ENCODE measurements at regions not wholly inside any gene's neighbourhood (a gene's known extent, or its start where the extent isn't known, plus 50 kb on each side); places are given as distances from the start of the nearest gene placed in this dataset.

- TF ChIP-seq ZNF891 (CRISPR knock-in tag; IDR thresholded peaks at IDR 0.05) (no peak), ZNF614 (CRISPR knock-in tag; IDR thresholded peaks at IDR 0.05; ENCODE audit: borderline replicate concordance) (no peak), ZIK1 (CRISPR knock-in tag; IDR thresholded peaks at IDR 0.05; ENCODE audit: borderline replicate concordance, low read depth) (no peak), IRF2 (CRISPR knock-in tag; IDR thresholded peaks at IDR 0.05) (no peak), ZNF607 (CRISPR knock-in tag; IDR thresholded peaks at IDR 0.05; ENCODE audit: borderline replicate concordance) (no peak), NFAT5 (CRISPR knock-in tag; IDR thresholded peaks at IDR 0.05) (no peak)
These were observed 1280.2 kb upstream of the C9orf72 start (continued) for GRCh38 chr9:28853477-28853876.

- H3K27ac ChIP-seq (ENCODE audit: extremely low read length, insufficient read depth, low read length) = no peak overlapping the region
- H3K4me1 ChIP-seq (ENCODE audit: insufficient read depth, low read length) = no peaks in the 10 kb centered on the region
- intact Hi-C loops (cut with micrococcal nuclease; ENCODE audit: unreplicated experiment) (no loop called here), in situ Hi-C loops (cut with HindIII; ENCODE audit: extremely low pct_ligation_motif_present, low pct_unique_long_range_greater_than_20kb) (no loop called here)
- H3K79me2 ChIP-seq (ENCODE audit: insufficient read depth, low read length) = no peaks in the 10 kb centered on the region
- H3K9me3 ChIP-seq (ENCODE audit: low read length) = no peaks in the 10 kb centered on the region
- TF ChIP-seq GFI1 (CRISPR knock-in tag; IDR thresholded peaks at IDR 0.05; ENCODE audit: borderline replicate concordance) (no peak), EEA1 (CRISPR knock-in tag; IDR thresholded peaks at IDR 0.05; ENCODE audit: borderline replicate concordance) (no peak), MBD4 (IDR thresholded peaks at IDR 0.05; ENCODE audit: borderline replicate concordance, low read length) (no peak), RFX1 (IDR thresholded peaks at IDR 0.05) (no peak)
- no peak overlapping the region for H3K4me3 ChIP-seq (replicated peaks in 1 of 3; ENCODE audit: insufficient read depth in 1 of 3, low read depth in 2 of 3, low read length in 3 of 3)
- ChIA-PET CTCF (ENCODE audit: low intra/inter-chr PET ratio, low total read pairs) (no interaction called here), POLR2A (no interaction called here)
- BruUV-seq (replicated peaks) = no TSS peak
- no peaks in the 10 kb centered on the region for H3K27me3 ChIP-seq (ENCODE audit: control insufficient read depth in 1 of 2, insufficient read depth in 2 of 2, low read length in 2 of 2)
- FAIRE-seq (no peak), ATAC-seq (no peak), DNase-seq (ENCODE audit: low spot score) (no peak)
- H4K20me1 ChIP-seq (ENCODE audit: insufficient read depth, low read length) = no peaks in the 10 kb centered on the region
- H3K9ac ChIP-seq (ENCODE audit: insufficient read depth, low read depth, low read length) = no peak overlapping the region
- H3K36me3 ChIP-seq (replicated peaks in 1 of 2; ENCODE audit: control insufficient read depth in 1 of 2, insufficient read depth in 2 of 2, low read length in 2 of 2) = no peaks in the 10 kb centered on the region
- no peak overlapping the region for H3K4me2 ChIP-seq (ENCODE audit: low read depth, low read length)
- H2AFZ ChIP-seq (ENCODE audit: low read length) = no peak overlapping the region
These were observed 1293.7 kb upstream of the C9orf72 start for GRCh38 chr9:28866951-28867350.
